Neural progenitor cell (in vitro differentiated cells): ENCODE measurements at regions not wholly inside any gene's neighbourhood (a gene's known extent, or its start where the extent isn't known, plus 50 kb on each side); places are given as distances from the start of the nearest gene placed in this dataset.

Experiments
- DNase-seq: peaks from one replicate; pipeline ENCODE4 v3.0.0-alpha.2; 2016; ENCODE audit warnings: low spot score
- H2AFZ ChIP-seq: fragments of 200-600 bp; sonication (generic); replicated peaks from 2 replicates; pipeline ENCODE4 v1.6.1; 2016; ENCODE audit warnings: antibody characterized with exemption
- H3F3A ChIP-seq: fragments of 200-600 bp; sonication (generic); 2 replicates; pipeline ENCODE4 v1.6.1; 2016; ENCODE audit warnings: antibody characterized with exemption, low read depth
- H3K27ac ChIP-seq: fragments of 200-600 bp; sonication (generic); 2 replicates; pipeline ENCODE4 v1.5.1; 2016; ENCODE audit warnings: mild to moderate bottlenecking
- H3K27me3 ChIP-seq: fragments of 200-600 bp; sonication (generic); 2 replicates; pipeline ENCODE4 v1.6.1; 2016; ENCODE audit warnings: mild to moderate bottlenecking, moderate library complexity
- H3K36me3 ChIP-seq: fragments of 200-600 bp; sonication (generic); 2 replicates; pipeline ENCODE4 v1.5.1; 2016
- H3K4me1 ChIP-seq: fragments of 200-600 bp; sonication (generic); 2 replicates; pipeline ENCODE4 v1.6.1; 2016; ENCODE audit warnings: mixed run types
- H3K4me2 ChIP-seq: fragments of 200-600 bp; sonication (generic); 2 replicates; pipeline ENCODE4 v1.6.1; 2016
- H3K4me3 ChIP-seq: fragments of 200-600 bp; sonication (generic); 2 replicates; pipeline ENCODE4 v1.5.1; 2016
- H3K79me2 ChIP-seq: fragments of 200-600 bp; sonication (generic); 2 replicates; pipeline ENCODE4 v1.6.1; 2016; ENCODE audit warnings: low read depth
- H3K9ac ChIP-seq: fragments of 200-600 bp; sonication (generic); 2 replicates; pipeline ENCODE4 v1.6.1; 2016
- H3K9me3 ChIP-seq: fragments of 200-600 bp; sonication (generic); 2 replicates; pipeline ENCODE4 v1.5.1; 2016; ENCODE audit warnings: low read depth
- H4K20me1 ChIP-seq: fragments of 200-600 bp; sonication (generic); 2 replicates; pipeline ENCODE4 v1.6.1; 2016; ENCODE audit warnings: low read depth
- H3K27ac Mint-ChIP-seq: 3 replicates; pipeline ENCODE4 v1.8.0; 2021; ENCODE audit warnings: mixed read lengths
- H3K27me3 Mint-ChIP-seq: 2 replicates; pipeline ENCODE4 v1.8.0; 2022; ENCODE audit warnings: low read depth, mild to moderate bottlenecking, inconsistent platforms, moderate library complexity, mixed read lengths; ENCODE audit not compliant: insufficient read depth
- H3K36me3 Mint-ChIP-seq: 3 replicates; pipeline ENCODE4 v1.8.0; 2021; ENCODE audit warnings: mixed read lengths
- H3K4me1 Mint-ChIP-seq: 3 replicates; pipeline ENCODE4 v1.8.0; 2021; ENCODE audit warnings: mixed read lengths
- H3K4me3 Mint-ChIP-seq: 3 replicates; pipeline ENCODE4 v1.8.0; 2021; ENCODE audit warnings: mild to moderate bottlenecking, moderate library complexity, mixed read lengths
- H3K9me3 Mint-ChIP-seq: 3 replicates; pipeline ENCODE4 v1.8.0; 2020; ENCODE audit warnings: mixed read lengths
- EZH2 ChIP-seq: fragments of 200-600 bp; sonication (generic); IDR thresholded peaks from 2 replicates; pipeline ENCODE4 v1.6.1; 2017; ENCODE audit warnings: antibody characterized with exemption, mild to moderate bottlenecking, moderate library complexity
- EZH2phosphoT487 ChIP-seq: fragments of 200-600 bp; sonication (generic); IDR thresholded peaks from 2 replicates; pipeline ENCODE4 v1.6.1; 2017; ENCODE audit warnings: antibody characterized with exemption
- TF ChIP-seq, protein P1 (sequence below): fragments of 200-600 bp; sonication (generic); IDR thresholded peaks from 2 replicates; pipeline ENCODE4 v1.5.1; 2017; ENCODE audit warnings: antibody characterized with exemption, mild to moderate bottlenecking

DNA sequence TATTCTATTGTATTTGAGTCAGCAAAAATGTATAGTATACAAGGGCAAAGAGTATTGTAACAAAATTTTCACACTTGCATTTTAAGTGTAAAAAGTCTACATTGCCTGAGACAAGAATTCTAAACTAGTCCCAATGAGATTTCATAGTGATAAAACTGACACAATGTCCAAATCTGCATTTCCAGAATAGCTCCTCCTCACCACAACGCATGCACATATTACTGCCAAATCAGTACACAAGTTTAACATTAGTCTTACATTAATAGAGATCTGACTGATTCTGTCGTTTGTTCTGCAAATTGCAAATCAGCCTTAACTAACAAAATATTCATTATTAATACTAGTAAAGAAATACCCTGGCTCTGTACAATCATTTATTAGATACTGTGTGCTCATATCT is 222.2 kb upstream of the NEIL3 start:
- H3K4me1 Mint-ChIP-seq, result no peaks in the 10 kb centered on the region
- no peaks in the 10 kb centered on the region for H3K9me3 ChIP-seq
- no peaks in the 10 kb centered on the region for H3K27me3 Mint-ChIP-seq

DNA sequence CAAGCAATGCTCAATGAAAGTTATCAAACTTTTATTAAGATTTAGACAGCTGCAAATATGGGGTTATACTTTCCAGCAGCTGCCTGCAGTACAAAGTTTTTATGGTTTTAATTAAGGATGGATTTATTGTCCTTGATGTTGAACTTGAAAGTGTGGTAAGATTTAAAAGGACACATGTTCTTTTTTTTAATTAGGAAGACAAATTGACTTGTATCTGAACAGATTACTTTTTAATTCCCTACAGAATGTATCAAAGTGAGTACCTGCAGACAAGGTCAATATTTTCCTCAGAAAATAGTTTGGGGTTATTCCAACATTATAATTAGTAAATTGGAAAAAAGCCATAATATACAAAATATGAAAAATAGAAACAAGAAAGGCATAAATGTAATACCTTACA is 218.2 kb upstream of the NEIL3 start:
- Mint-ChIP-seq H3K4me1 (no peaks in the 10 kb centered on the region), H3K9me3 (no peaks in the 10 kb centered on the region), H3K27ac (no peak overlapping the region), H3K4me3 (no peak overlapping the region), H3K36me3 (no peaks in the 10 kb centered on the region), H3K27me3 (no peaks in the 10 kb centered on the region)
- no peaks in the 10 kb centered on the region for H3K79me2 ChIP-seq
- no peaks in the 10 kb centered on the region for H3K27me3 ChIP-seq
- H3K36me3 ChIP-seq, result no peaks in the 10 kb centered on the region
- no peak overlapping the region for H2AFZ ChIP-seq
- H3K27ac ChIP-seq, result no peak overlapping the region
- H4K20me1 ChIP-seq, result no peaks in the 10 kb centered on the region
- no peak for TF ChIP-seq EZH2
- no peak for TF ChIP-seq EZH2phosphoT487
- H3F3A ChIP-seq, result no peaks in the 10 kb centered on the region
- H3K9ac ChIP-seq, result no peak overlapping the region
- H3K4me2 ChIP-seq, result no peak overlapping the region
- no peak for DNase-seq
- H3K4me1 ChIP-seq, result no peaks in the 10 kb centered on the region
- H3K4me3 ChIP-seq, result no peak overlapping the region
- H3K9me3 ChIP-seq, result no peaks in the 10 kb centered on the region

More for the DNA sequence above, 222.2 kb upstream of the NEIL3 start:
- no peak overlapping the region for H3K9ac ChIP-seq
- no peaks in the 10 kb centered on the region for H3K27me3 ChIP-seq
- H2AFZ ChIP-seq, result no peak overlapping the region
- H4K20me1 ChIP-seq, result no peaks in the 10 kb centered on the region
- no peaks in the 10 kb centered on the region for H3K79me2 ChIP-seq
- no peaks in the 10 kb centered on the region for H3K4me1 ChIP-seq
- no peak overlapping the region for H3K27ac ChIP-seq
- H3K4me3 ChIP-seq, result no peak overlapping the region
- no peaks in the 10 kb centered on the region for H3F3A ChIP-seq
- Mint-ChIP-seq H3K4me3 (no peak overlapping the region), H3K9me3 (no peaks in the 10 kb centered on the region), H3K36me3 (no peaks in the 10 kb centered on the region), H3K27ac (no peak overlapping the region)
- no peaks in the 10 kb centered on the region for H3K36me3 ChIP-seq
- no peak overlapping the region for H3K4me2 ChIP-seq
- no peak for TF ChIP-seq EZH2phosphoT487
- TF ChIP-seq, protein P1, sequence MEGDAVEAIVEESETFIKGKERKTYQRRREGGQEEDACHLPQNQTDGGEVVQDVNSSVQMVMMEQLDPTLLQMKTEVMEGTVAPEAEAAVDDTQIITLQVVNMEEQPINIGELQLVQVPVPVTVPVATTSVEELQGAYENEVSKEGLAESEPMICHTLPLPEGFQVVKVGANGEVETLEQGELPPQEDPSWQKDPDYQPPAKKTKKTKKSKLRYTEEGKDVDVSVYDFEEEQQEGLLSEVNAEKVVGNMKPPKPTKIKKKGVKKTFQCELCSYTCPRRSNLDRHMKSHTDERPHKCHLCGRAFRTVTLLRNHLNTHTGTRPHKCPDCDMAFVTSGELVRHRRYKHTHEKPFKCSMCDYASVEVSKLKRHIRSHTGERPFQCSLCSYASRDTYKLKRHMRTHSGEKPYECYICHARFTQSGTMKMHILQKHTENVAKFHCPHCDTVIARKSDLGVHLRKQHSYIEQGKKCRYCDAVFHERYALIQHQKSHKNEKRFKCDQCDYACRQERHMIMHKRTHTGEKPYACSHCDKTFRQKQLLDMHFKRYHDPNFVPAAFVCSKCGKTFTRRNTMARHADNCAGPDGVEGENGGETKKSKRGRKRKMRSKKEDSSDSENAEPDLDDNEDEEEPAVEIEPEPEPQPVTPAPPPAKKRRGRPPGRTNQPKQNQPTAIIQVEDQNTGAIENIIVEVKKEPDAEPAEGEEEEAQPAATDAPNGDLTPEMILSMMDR, result no peak
- TF ChIP-seq EZH2, result no peak
- no peak for DNase-seq

DNA sequence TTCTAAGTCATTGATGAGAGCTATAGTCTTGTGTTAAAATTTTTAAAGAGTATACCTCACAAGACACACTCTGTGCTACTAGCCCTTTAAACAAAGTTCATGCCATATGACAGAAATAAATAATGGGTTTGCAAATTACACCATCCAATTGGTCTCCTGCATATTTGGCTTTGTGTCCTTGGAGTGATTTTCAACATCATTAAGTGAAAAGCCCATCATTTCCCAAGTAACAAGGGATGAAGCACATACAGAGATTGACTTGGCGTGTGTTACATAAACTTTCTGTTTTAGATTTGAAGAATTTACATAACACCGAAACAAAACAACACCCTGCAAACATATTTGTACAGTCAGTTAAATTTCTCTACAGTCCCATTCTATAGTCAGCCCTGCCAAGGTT is 216.9 kb upstream of the NEIL3 start:
- Histone ChIP-seq H3K4me3 (no peak overlapping the region), H3K27me3 (no peaks in the 10 kb centered on the region), H3F3A (no peaks in the 10 kb centered on the region), H3K4me2 (no peak overlapping the region), H3K4me1 (no peaks in the 10 kb centered on the region), H3K27ac (no peak overlapping the region), H4K20me1 (no peaks in the 10 kb centered on the region), H2AFZ (no peak overlapping the region), H3K36me3 (no peaks in the 10 kb centered on the region), H3K9me3 (no peaks in the 10 kb centered on the region), H3K79me2 (no peaks in the 10 kb centered on the region), H3K9ac (no peak overlapping the region)
- no peak for TF ChIP-seq EZH2phosphoT487
- TF ChIP-seq, protein P1, result no peak
- no peak for TF ChIP-seq EZH2
- no peak for DNase-seq
- H3K27ac Mint-ChIP-seq, result no peak overlapping the region
- no peaks in the 10 kb centered on the region for H3K4me1 Mint-ChIP-seq
- no peaks in the 10 kb centered on the region for H3K27me3 Mint-ChIP-seq
- no peaks in the 10 kb centered on the region for H3K9me3 Mint-ChIP-seq
- H3K36me3 Mint-ChIP-seq, result no peaks in the 10 kb centered on the region
- H3K4me3 Mint-ChIP-seq, result no peak overlapping the region

DNA sequence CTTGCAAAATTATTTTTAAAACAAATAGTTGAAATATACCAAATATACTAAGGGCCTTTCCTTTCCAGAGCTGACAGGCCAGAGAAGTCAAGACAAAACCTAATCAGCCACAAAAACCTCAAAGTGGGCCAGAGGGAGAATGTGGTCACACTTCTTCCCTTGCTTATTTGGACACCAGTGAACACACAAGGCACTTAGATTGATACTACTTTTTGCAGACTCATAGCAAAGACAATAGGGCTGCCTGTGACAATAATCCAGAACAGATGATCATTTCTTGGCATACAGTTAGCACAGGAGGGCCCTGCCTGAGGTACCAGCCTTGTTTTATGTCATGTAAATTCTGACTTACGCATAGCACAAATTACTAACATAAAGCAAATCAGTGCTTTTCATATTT is 215.7 kb upstream of the NEIL3 start:
- Mint-ChIP-seq H3K4me1 (no peaks in the 10 kb centered on the region), H3K36me3 (no peaks in the 10 kb centered on the region), H3K9me3 (no peaks in the 10 kb centered on the region), H3K4me3 (no peak overlapping the region), H3K27me3 (no peaks in the 10 kb centered on the region), H3K27ac (no peak overlapping the region)
- Histone ChIP-seq H3K4me2 (no peak overlapping the region), H3K27me3 (no peaks in the 10 kb centered on the region), H3K9me3 (no peaks in the 10 kb centered on the region), H3K36me3 (no peaks in the 10 kb centered on the region), H3K9ac (no peak overlapping the region), H3K27ac (no peak overlapping the region), H3F3A (no peaks in the 10 kb centered on the region), H3K4me3 (no peak overlapping the region), H3K4me1 (no peaks in the 10 kb centered on the region), H2AFZ (no peak overlapping the region), H4K20me1 (no peaks in the 10 kb centered on the region), H3K79me2 (no peaks in the 10 kb centered on the region)
- DNase-seq, result no peak
- TF ChIP-seq EZH2phosphoT487, result no peak
- TF ChIP-seq EZH2, result no peak
- TF ChIP-seq, protein P1, result no peak
